HG03565 (cell line): ENCODE measurements at regions not wholly inside any gene's neighbourhood (a gene's known extent, or its start where the extent isn't known, plus 50 kb on each side); places are given as distances from the start of the nearest gene placed in this dataset.

Experiments
- ATAC-seq: cut with Tn5 transposase; IDR thresholded peaks from one replicate; pipeline ENCODE4 v1.9.1; 2021; ENCODE audit warnings: mild to moderate bottlenecking, moderate library complexity; ENCODE audit not compliant: unreplicated experiment

DNA sequence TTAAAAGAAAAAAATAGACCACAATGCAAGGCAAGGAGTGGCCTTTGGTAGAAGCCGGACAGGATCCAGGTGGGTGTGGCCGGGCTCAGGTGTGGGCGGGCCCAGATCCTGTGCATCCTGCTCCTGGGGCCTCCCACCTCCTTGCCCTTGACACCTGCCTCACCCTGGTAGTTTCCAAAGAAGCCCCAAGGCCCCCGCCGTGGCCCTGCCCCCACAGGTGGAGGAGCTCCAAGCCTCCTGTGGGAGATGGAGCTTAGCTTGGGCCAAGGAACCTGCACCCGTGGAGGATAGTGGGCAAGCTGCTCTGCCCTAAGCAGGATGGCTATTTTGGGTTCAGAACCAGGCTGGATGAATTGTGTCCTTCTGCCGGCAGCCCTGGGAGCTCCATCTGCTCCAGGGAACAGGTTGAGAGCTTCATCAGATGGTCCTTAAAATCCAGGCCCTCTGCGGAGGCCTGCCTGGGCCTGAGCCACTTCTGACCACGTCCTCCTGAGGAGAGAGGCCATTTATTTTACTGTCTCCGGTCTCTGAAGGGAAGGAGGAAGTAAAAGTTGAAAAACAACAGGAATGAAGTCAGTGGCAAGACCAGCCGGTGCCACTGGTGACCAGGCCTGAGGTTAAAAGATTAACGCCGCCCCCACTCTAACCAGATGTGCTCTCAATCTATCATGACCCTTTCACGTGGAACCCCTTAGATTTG lies 53.9 kb upstream of the KLF13 start:
- no peak for ATAC-seq

DNA sequence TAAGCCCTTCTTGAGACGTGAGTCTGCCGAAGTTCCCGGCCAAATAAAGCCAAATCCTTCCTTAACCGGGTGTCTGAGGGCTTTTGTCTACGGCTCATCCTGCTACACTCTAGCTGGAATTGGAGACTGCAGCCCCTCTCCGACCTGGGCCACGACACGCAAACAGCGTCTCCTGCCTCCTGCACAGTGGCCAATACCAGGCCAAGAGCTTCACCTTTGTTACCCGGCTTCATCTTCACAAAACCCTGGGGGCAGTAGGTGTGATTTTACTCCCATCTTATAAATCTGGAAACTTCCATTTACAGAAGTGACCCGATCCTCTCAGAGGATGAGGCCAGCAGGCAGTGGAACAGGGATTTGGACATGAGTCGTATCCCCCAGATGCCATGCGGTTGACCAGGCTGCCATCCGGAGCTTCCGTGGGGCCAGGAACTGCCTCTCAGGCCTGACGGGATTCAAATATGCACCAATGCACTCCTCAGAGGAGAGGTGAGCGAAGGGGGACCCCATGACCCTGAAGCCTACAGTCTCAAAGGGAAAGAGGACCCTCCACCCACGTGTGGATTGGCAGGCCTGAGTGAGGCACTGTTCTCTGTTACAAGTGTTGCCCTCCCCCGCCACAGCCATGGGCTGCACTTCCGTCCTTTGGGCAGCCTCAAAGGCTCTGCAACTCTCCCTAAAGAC lies 53.2 kb upstream of the KLF13 start:
- ATAC-seq, result no peak

DNA sequence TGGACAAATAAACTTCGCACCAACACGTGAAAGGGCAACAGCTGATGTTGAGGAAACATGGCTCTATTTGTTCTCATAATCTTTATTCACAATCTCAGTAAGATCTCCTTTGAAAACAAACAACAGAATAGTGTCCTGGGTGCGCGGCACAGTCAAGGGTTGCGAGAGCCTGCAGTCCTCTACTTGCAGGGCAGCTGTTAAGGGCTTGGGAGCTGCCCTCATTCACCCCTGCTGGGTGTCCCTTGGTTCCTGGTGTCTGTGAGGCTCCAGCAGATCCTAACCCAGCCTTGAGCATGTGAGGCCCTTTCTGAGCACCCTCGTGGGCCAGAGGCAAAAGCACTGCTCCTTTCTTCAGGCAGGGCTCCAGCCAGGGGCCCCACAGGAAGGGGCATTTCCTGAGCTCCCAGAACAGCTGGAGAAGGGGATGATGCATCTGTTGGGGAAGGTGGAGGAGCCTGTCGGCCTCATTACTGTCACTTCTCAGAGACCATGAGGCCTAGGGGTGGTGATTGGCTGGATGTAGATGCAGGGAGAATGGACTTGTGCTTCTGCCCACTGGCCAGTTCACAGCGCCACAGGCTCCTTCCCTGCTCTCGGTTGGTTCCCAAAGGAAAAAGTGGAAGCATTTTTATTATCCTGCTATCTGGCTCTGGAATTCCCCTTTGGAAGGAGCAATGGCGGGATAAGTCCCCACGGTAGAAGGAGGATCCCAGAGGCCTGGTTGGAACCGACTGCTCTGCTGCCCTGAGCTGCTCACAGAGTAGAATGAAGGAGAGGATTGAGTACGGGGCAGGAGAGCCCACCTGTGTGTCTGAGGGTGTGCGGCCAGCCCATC lies 51.9 kb upstream of the KLF13 start:
- ATAC-seq, result no peak

DNA sequence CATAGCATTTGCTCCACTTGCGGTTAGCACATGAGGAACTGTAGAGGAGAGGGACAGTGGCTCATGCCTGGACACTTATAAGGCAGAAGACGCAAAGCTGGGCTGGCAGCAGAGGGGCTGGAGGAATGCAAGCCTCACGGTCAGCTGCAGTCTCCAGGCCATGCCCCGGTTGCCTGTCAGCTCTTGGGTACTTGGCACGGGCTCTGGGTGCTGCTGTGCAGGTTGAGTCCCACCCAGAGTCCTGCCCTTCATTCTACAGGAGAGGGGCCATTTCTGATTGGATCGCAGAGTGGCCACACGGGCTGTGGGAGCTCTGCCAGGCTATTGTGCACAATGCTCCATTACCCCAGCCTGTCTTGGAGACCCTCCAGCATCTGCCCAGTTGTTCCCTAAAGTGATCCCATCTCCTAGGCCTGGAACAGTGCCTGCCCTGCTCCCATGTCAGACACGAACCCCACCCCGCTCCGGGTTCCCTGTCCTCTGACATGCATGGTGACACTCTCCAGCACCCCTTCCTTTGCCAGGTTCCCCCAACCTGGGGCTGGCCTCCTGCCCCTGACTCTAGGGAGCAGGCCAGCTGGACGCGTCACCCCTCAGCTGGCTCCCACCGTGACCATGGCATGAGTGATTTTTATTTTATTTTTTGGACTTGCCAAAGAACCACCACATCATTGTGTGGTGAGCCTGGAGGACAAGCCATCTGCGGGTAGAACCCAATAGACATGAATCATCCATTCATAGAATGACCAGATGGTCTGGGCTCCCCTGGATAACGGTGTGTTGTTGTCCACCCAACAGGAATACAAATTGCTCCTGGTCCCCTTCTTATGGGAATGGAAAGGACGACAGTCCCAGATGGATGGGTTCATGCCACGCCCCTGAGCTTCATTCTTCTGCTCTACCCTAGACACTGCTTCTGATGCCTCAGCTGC lies 51.0 kb upstream of the KLF13 start:
- ATAC-seq, result no peak

DNA sequence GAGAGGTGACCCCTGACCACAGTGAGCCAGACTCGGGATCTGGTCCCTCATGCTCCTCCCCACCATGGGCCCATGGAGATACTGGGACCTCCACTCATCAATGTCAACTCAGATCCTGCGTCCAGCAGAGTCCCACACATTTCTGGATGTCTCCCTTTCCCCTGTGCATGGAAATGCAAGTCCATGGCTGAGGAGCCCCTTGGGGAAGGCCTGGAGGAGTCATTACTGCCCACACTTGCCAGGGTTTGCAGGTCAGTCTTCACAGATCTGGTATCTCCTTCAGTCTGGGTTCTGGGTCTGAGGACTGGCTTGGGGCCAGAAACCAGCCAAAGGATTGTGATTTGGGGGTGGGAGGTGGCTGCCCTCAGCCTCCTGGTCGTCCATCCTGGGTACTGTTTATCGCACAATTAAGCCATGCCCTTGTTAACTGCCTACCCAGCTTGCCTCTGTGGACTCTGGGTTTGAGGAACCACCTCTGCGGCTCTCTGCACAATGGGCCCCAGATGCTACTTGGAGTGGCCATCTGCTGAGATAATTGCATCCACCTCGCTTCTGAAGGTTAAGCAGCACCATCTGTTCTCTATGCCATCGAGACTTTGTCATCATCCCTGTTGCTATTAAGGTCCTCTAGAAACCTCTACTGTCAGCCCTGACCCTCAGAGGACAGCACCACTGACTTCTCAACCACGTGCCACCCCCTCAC lies 49.9 kb upstream of the KLF13 start:
- ATAC-seq, result no peak
